ENCODE measurements at regions not wholly inside any gene's neighbourhood (a gene's known extent, or its start where the extent isn't known, plus 50 kb on each side); places are given as distances from the start of the nearest gene placed in this dataset.

- TF ChIP-seq CTCF (IDR thresholded peaks at IDR 0.05; ENCODE audit: low read depth, low read length) (no peak), EZH2phosphoT487 (IDR thresholded peaks at IDR 0.05; ENCODE audit: low read depth) (no peak)
Measured at GRCh38 chr19:29378543-29379080, 147.2 kb upstream of the VSTM2B start.
